RKO (cell line): ENCODE measurements at regions not wholly inside any gene's neighbourhood (a gene's known extent, or its start where the extent isn't known, plus 50 kb on each side); places are given as distances from the start of the nearest gene placed in this dataset.
A peak's percentile ranks its signal among the peaks of the same experiment; 100 is the strongest.

Experiments
- DNase-seq: peaks from one replicate; pipeline ENCODE4 v3.0.0-alpha.2; 2016; ENCODE audit warnings: low spot score

GRCh38 chr12:82174383-82174782, 183.8 kb downstream of the CCDC59 start:
- DNase-seq: no peak

- DNase-seq: no peak
Measured at GRCh38 chr12:82149045-82149444, 209.1 kb downstream of the CCDC59 start.

- no peak for DNase-seq
Measured at GRCh38 chr12:82146740-82147139, 211.4 kb downstream of the CCDC59 start.

GRCh38 chr12:82144505-82144904, 213.7 kb downstream of the CCDC59 start:
- peak; percentile 59 for DNase-seq

GRCh38 chr12:82132390-82132789, 225.8 kb downstream of the CCDC59 start:
- DNase-seq: no peak

DNA sequence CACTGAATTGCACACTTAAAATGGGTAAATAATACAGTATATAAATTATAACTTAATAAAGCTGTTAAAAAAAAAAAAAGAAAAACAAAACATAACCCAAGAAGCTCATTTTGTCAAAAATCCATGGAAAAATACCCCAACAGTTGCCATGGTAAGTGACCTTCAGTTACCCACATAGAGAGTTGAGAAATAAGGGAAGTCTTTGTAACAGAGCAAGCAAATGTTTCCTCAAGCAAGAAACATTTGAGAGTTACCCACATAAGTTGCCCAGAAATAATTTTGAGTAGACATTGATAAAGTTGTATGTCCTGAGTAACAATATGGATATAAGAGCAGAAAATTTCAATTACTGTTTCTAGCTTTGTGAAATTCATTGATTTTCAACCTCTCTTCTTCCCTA, 227.4 kb downstream of the CCDC59 start:
- no peak for DNase-seq

DNA sequence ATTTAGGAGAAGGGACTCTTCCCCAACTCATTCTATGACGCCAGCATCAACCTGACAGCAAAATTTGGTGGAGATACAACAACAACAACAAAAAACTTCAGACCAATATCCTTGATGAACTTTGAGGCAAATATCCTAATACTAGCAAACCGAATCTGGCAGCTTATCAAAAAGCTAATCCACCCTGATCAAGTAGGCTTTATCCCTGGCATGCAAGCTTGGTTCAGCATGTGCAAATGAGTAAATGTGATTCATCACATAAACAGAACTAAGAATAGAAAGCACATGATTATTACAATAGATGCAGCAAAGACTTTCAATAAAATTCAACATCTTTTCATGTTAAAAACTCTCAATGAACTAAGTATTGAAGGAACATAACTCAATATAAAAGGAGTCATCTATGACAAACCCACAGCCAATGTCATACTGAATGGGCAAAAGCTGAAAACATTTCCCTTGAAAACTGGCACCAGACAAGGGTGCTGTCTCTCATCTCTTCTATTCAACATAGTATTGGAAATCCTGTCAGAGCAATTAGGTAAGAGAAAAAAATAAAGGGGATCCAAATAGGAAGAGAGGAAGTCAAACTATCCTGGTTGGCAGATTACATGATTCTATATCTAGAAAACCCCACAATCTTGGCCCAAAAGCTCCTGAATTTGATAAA, 233.3 kb downstream of the CCDC59 start:
- no peak for DNase-seq

- DNase-seq: no peak
Measured at GRCh38 chr12:82121545-82121944, 236.6 kb downstream of the CCDC59 start.

DNA sequence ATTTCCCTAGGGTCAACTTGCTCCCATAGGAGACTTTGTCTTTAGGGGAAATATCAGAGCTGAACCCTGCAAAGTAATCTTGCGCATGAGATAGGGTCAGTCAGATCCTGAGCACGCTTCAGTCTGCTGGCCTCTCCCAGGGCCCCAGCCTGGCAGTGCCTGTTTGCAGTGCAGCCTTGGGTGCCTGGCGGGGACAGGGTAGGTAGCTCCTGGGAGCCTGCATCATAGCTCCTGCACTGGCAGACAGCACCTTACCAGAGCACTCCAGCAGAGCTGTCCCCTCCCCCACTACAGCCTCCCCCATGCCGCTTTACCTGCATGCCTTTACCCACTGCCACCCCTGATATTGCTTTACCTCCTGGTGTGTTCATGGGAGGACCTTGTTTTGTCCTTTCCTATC, 237.3 kb downstream of the CCDC59 start:
- no peak for DNase-seq

DNA sequence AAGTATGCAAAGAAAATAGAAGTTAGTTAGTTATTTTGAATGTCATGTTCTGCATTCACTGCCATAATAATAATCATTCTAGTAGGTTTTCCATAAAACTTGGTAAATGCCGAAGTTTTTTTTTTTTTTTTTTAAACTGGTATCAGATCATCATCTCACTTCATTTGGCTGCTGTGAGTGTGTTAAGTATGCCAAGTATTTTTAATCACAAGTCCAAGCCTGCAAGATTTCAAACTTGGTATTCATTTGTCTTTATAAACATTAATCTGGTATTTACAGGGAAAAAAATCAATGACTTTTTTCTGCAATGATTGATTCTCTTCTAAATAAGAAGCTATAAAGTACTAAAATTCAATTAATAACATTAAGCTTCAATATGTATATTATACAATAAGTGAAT, 248.9 kb downstream of the CCDC59 start:
- no peak for DNase-seq

DNA sequence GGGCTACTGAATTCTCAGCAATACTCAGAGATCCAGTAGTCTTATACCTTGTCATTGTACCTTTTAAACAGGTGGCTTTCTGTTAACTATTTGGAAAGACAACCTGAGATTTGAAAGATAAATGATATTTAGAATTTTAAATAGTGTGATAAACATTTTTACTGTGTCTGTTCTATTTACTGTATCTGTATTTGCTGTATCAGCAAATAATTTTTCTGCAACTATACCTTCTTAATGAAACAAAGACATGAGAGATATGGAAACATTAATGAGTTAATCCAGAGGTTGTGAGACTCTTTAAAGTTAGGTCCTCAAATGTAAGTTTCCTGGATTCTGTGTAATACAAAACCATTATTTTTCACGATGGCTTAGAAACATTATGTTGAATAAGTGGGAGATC, 249.6 kb downstream of the CCDC59 start:
- no peak for DNase-seq

- DNase-seq: peak; percentile 49
Measured at GRCh38 chr12:82099216-82099615, 259.0 kb downstream of the CCDC59 start.

DNA sequence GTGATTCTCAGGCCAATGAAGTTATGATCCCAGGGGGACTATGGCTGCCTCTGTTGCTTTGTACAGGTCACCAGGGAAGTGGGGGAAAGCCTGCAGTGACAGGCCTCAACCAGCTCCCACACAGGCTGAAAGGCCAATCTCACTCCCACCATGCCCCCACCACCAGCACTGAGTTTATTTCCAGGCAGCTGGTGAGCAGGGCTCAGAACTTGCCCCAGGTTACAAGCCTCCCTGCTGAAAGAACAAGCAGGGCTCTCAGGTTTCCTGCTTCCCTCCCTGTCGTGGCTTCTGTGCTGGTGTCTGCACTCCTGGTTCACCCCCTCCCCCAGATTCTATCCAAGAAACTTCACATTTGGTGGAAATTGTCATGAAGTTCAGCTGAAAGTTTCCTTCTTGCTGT, 260.3 kb downstream of the CCDC59 start:
- DNase-seq: no peak

DNA sequence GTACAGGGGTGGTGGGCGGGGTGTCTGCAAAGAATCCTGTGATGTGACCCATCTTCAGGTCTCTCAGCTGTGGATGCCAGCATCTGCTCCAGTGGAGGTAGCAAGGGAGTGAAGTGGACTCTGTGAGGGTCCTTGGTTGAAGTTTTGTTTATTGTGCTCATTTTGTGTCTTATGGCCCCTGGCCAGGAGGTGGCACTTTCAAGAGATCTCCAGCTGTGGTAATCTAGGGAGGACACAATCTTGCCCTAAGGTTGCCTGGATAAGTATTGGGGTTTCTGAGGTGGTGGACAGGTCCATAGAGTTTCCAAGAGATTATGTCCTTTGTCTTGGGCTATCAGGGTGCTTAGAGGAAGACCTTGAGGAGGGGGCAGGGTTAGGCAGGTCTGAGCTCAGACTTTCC, 260.7 kb downstream of the CCDC59 start:
- DNase-seq: no peak

GRCh38 chr12:82090165-82090564, 268.0 kb downstream of the CCDC59 start:
- DNase-seq: no peak

DNA sequence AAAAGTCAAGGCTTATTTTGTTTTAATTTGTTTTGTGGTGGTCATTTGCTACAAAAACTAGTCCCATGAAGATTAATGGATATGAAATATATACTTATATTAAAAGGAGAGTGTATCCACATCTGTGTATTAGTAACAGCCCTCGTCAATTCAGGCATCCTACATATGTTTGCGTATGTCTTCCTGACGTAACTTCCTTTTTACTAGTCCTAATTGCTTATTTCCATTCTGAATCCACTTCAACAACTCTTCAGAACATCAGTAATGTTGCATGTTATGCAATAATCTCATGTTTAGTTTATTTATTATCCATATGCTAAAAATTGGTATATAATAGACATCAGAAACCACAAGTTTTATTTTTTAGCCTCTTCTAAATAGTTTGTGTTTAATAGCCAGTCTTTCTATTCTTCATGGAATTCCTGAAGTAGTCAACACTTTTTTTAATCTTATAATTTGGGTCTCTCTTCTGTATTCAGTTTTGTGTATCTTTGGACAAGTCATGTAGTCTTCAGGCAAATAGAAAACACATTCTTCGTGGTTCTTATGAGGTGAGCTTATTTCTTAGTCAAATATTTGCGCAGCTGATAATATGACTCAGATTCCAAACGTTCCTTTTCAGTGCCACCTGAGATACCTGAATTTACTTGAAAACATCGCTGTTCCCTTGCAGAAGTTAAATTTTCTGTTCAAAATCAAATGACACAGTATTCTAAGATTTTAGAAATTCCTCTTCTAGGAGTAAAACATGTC, 268.6 kb downstream of the CCDC59 start:
- no peak for DNase-seq

DNA sequence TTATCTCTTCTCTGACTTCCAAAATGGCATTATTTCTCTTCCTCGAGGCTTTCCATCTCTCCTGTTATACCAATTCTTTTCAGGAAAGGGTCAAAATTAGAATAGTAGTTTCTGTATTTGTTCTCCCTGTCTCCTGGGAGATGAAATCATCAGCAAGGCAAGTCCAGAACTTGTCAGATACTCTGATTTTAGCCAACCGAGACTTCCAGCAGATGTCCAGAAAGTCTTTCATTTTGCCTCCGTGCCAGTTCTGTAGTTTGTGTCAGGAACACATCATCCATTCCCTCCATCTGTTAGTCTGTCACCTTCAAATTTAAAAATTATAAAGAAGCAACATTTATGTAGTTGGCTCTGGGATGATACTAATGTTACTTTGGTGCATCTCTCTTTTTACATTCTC, 275.7 kb downstream of the CCDC59 start:
- DNase-seq: no peak

DNA sequence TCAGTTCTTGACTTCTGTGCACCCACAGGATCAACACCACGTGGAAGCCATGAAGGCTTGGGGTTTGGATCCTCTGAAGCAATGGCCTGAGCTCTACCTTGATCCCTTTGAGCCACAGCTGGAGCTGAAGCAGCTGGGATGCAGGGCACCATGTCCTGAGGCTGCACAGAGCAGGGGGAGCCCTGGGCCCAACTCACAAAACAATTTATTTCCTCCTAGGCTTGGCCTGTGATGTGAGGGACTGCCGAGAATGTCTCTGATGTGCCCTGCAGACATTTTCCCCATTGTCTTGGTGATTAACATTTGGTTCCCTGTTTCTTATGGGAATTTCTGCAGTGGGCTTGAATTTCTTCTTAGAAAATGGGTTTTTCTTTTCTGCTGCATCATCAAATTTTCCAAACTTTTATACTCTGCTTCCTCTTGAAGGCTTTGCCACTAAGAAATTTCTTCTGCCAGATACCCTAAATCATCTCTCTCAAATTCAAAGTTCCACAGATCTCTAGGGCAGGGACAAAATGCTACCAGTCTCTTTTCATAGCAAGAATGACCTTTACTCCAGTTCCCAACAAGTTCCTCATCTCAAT, 288.2 kb downstream of the CCDC59 start:
- DNase-seq: no peak

- DNase-seq: no peak
Measured at GRCh38 chr12:82058197-82058596, 299.0 kb upstream of the PPFIA2 start.

DNA sequence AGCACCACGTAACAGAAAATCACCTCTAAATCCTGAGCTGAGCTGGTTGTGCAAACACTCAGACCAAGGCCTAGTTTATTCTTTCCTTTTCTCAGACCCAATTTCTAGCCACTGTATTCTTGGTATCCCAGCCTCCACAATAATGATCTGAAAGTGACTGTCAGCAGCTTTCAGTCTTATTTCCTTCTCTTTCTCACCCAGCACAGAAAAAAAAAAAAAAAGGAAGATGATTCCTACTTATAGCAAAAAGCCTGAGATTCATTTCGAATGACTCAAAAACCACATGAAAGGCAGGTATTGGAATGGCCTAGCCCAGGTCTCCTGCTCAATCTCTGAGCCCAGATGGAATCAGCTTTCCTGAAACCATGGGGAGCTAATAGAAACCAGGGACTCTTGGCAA, 298.6 kb upstream of the PPFIA2 start:
- no peak for DNase-seq

- DNase-seq: no peak
Measured at GRCh38 chr12:82055391-82055790, 296.2 kb upstream of the PPFIA2 start.

- no peak for DNase-seq
Measured at GRCh38 chr12:82054566-82054965, 295.4 kb upstream of the PPFIA2 start.

DNA sequence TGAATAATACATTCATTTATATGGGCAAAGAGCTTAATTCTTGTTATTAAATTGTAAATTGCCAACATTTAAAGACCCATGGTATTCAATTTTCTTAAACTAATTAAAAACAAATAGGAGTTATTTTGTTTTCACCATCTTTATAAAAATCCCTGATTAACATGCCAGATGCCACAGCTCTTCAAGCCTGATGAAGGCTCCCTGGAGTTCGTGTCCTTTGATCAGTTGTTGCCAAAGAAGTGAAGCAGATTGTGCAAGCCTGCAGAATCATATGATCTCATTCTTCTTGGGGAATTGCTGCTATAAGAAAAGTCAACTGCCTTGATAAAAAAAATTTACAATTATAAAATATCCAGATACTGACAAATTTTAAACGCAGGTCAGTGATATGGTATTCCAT, 288.3 kb upstream of the PPFIA2 start:
- DNase-seq: no peak
